ENCODE measurements at regions not wholly inside any gene's neighbourhood (a gene's known extent, or its start where the extent isn't known, plus 50 kb on each side); places are given as distances from the start of the nearest gene placed in this dataset.
A peak's percentile ranks its signal among the peaks of the same experiment; 100 is the strongest.
"Not testable (repeated sequence)": the region's sequence is repeated elsewhere in the genome, so short reads cannot be mapped to it uniquely, and the experiment has no call there.

GRCh38 chr5:113766827-113767226 lies 253.3 kb downstream of the YTHDC2 start:
- H3K27me3 ChIP-seq (ENCODE audit: control insufficient read depth in 2 of 2, insufficient read depth in 2 of 2, low read length in 2 of 2); POLR2A ChIA-PET; H3K9me1 ChIP-seq (ENCODE audit: control insufficient read depth, insufficient read depth, low read length); H4K20me1 ChIP-seq (replicated peaks; ENCODE audit: control insufficient read depth, insufficient read depth, low read length); FAIRE-seq; H3K4me2 ChIP-seq (ENCODE audit: insufficient read depth, low read length); H3K36me3 ChIP-seq (ENCODE audit: control insufficient read depth, insufficient read depth, low read length); in situ Hi-C loops (cut with MboI); H3K79me2 ChIP-seq (ENCODE audit: control insufficient read depth, insufficient read depth, low read length); H3K4me3 ChIP-seq; H3K9ac ChIP-seq (ENCODE audit: insufficient read depth in 1 of 2, low read depth in 2 of 2, low read length in 2 of 2); H3K9me3 ChIP-seq (replicated peaks; ENCODE audit: control insufficient read depth, insufficient read depth, low read depth, low read length); BruUV-seq (replicated peaks); H2AFZ ChIP-seq (ENCODE audit: low read depth, low read length); DNase-seq (ENCODE audit: extremely low read depth in 1 of 4, low spot score in 3 of 4); H3K27ac ChIP-seq (ENCODE audit: extremely low read depth, low read depth, low read length); ATAC-seq; H3K4me1 ChIP-seq (replicated peaks in 1 of 2; ENCODE audit: control insufficient read depth in 2 of 2, insufficient read depth in 2 of 2, low read length in 2 of 2); CTCF ChIA-PET (ENCODE audit: low intra/inter-chr PET ratio); intact Hi-C loops (cut with micrococcal nuclease): not testable (repeated sequence)
- peak; percentile 90 for TF ChIP-seq ZNF707 (CRISPR knock-in tag; conservative IDR thresholded peaks at IDR 0.05)
- 0% methylated on average over 2 of the region's 2 CpGs for WGBS (ENCODE audit: insufficient coverage, low coverage, missing lambda C conversion rate)

DNA sequence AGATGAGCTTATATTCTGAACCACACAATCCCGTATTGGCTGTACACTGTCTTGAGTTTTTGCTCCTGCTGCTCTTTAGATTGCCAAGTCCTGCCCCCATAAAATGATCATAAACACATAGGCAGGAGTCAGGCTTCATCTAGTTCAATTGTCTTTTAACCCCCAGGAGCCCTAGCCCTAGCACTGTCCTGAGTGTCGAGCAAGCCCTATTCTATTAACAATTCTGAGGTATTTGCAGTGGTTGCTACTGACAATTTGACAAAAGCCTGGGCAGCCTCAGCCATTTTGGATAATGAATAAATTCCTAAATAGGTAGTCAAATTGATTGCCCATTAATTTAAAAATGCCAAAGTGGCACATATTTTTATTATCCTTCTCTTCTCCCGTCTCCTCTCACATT lies 257.2 kb downstream of the YTHDC2 start:
- 0% methylated on average over 3 of the region's 3 CpGs for WGBS (ENCODE audit: insufficient coverage, low coverage, missing lambda C conversion rate)
- Histone ChIP-seq H2AFZ (ENCODE audit: low read depth, low read length) (no peak overlapping the region), H3K4me3 (no peak overlapping the region), H3K4me2 (ENCODE audit: insufficient read depth, low read length) (no peak overlapping the region), H3K79me2 (ENCODE audit: control insufficient read depth, insufficient read depth, low read length) (no peaks in the 10 kb centered on the region), H4K20me1 (replicated peaks; ENCODE audit: control insufficient read depth, insufficient read depth, low read length) (no peaks in the 10 kb centered on the region), H3K4me1 (replicated peaks in 1 of 2; ENCODE audit: control insufficient read depth in 2 of 2, insufficient read depth in 2 of 2, low read length in 2 of 2) (no peaks in the 10 kb centered on the region), H3K36me3 (ENCODE audit: control insufficient read depth, insufficient read depth, low read length) (no peaks in the 10 kb centered on the region), H3K9me3 (replicated peaks; ENCODE audit: control insufficient read depth, insufficient read depth, low read depth, low read length) (peaks cover 3% of the 10 kb centered on the region), H3K9ac (ENCODE audit: insufficient read depth in 1 of 2, low read depth in 2 of 2, low read length in 2 of 2) (no peak overlapping the region), H3K27me3 (ENCODE audit: control insufficient read depth in 2 of 2, insufficient read depth in 2 of 2, low read length in 2 of 2) (no peaks in the 10 kb centered on the region), H3K27ac (ENCODE audit: extremely low read depth, low read depth, low read length) (no peak overlapping the region), H3K9me1 (ENCODE audit: control insufficient read depth, insufficient read depth, low read length) (no peaks in the 10 kb centered on the region)
- DNase-seq (ENCODE audit: extremely low read depth in 1 of 4, low spot score in 3 of 4) = no peak
- FAIRE-seq = no peak
- no TSS peak for BruUV-seq (replicated peaks)
- ChIA-PET POLR2A (no interaction called here), CTCF (ENCODE audit: low intra/inter-chr PET ratio) (no interaction called here)
- no peak for ATAC-seq
- in situ Hi-C loops (cut with MboI) (no loop called here), intact Hi-C loops (cut with micrococcal nuclease) (no loop called here)
- TF ChIP-seq SIN3B (IDR thresholded peaks at IDR 0.05; ENCODE audit: low read depth) (no peak), CREB3L1 (IDR thresholded peaks at IDR 0.05; ENCODE audit: borderline replicate concordance, low read depth) (no peak)
